Stimulated activated CD4-positive, alpha-beta T cell treated with anti-CD3 and anti-CD28 coated beads, Interleukin-1b, Interleukin-23, amount 100 ng/mL, for 1 hour (primary cell): ENCODE measurements at regions not wholly inside any gene's neighbourhood (a gene's known extent, or its start where the extent isn't known, plus 50 kb on each side); places are given as distances from the start of the nearest gene placed in this dataset.

ENCODE experiments used
- DNase-seq, 2 donors: peaks; one replicate each; pipeline ENCODE4 v3.0.0-alpha.2; 2020; ENCODE audit warnings: low read depth in 2 of 2

- DNase-seq = no peak
Measured at GRCh38 chr15:47402829-47403228, 314.5 kb upstream of the SEMA6D start.

- DNase-seq = no peak
Measured at GRCh38 chr15:47404877-47405276, 312.4 kb upstream of the SEMA6D start.

DNA sequence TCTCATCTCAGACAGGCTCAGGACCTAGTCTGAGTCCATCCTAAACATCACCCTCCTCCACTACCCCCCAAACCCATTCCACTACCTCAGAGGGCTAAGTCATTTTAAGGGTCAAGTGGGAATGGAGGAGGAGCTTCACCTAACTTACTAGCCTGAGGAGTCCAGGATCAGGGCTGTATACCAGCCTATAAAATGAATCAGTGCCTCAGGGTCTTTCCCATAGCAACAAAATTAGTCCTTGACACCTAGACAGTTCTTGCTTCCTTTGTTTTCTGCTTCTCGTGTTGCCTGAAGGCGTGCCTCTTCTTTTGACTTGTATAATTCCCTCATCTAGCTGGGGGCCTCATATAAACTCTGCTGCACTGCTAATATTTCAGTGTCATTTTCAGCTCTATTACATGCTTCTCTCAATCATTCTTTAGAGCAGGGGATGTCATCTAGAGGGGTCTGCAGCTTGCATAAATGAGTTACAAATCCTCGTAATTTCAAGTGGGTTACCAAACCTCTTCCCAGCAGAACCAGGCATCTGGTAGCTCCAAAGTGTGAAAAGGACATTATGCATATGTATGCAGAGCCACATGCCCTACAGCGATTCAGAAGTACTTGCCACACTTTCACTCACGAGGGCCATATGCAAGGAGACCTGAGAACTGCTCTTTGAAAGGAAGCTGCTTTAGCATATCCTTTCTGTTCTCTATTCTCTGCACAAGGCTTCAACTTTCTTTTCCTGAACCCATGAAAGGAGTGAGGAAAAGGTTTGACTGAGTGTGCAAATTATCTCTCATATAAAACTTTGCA, 311.7 kb upstream of the SEMA6D start:
- no peak for DNase-seq

DNA sequence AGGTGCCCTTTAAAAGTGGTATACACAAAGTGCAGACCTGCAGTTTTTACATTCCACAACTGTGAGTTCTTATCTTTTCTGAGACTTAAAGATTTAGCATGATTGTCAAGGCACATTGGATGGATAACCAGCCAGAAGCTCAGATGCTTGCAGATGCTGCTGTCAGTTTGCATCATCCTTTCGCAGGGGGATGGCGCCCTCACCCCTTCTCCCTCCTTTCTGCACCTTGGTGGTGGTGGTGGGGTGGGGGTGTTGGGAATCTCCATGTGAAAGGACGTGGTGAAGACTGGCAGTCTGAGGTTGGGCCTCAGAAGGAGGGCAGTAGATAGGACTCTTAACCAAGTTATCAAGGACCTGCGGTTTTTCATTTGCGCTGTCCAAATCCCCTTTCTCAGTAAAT, 309.6 kb upstream of the SEMA6D start:
- no peak for DNase-seq

DNA sequence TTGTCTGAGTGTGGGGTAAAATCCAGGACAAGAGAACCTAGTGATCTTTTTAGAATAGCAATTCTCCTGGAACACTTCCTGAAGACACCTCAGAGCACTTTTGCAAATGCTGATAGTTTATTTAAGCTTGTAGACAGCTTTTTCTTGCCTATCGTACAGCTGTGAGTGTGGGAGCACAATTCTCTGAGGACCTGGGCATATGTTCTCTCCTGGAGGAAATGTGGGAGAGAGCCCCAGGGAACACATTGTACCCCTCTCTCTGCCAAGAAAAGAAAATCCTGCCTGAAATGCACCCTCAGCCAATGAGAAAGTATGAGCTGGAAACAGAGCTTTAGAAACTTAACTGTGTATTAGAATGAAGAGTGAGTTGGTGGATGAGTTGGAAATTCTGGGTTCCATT, 308.3 kb upstream of the SEMA6D start:
- no peak for DNase-seq

DNA sequence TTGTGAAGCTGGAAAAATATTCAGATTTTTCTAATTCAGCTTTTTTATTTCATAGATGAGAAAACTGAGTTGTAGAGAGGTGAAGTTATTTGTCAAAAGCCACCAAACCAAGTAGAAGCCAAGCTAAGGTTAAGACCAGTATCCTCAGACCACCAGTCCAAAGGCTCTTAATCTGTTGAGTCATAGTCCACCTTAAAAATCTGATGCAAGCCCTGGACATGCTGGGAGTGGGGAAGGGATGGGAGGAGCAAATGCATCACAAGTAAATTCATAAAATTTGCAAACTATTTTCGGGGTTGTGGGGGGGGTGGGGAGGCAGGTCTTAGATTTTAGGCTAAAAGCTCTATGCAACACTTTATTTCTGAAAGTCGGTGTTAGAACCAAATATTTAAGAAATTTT, 307.7 kb upstream of the SEMA6D start:
- DNase-seq = no peak

DNA sequence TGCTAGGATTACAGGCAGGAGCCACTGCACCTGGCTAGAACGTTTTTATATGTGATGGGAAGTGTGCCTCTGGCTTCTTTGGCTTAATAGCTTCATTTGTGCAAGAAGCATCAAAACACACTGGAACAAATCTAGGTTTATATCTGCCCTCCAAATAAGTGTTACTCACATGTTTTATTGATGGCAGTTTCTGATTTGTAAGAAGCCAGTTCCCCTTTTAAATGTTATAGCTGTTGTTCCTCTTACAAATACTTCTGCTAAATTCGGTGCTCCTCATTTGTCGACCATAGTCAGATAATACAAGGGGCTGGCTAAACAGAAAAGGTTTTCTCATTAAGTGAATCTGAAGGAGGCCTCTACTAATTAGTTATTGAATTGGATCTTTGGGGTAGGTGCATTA, 307.1 kb upstream of the SEMA6D start:
- no peak for DNase-seq

GRCh38 chr15:47411733-47412132, 305.6 kb upstream of the SEMA6D start:
- DNase-seq = no peak

DNA sequence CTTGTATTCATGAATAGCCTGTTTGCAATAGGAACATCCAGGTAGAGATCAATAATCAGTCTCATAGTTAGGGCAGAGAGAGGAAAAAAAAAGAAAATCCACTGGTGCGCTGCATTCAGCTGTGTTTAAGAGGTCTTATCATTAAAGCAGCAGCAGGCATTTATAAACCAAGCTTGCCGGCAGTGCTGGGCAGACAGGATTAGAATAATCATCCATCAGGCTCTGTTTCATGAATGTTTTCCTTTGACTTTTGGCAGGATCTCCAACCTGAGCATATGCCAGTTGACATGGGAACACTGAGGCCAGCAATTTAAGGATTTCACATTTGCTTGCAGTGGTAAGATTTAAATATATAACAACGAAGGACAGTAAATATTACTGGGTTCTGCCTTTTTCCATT, 305.2 kb upstream of the SEMA6D start:
- DNase-seq = no peak

DNA sequence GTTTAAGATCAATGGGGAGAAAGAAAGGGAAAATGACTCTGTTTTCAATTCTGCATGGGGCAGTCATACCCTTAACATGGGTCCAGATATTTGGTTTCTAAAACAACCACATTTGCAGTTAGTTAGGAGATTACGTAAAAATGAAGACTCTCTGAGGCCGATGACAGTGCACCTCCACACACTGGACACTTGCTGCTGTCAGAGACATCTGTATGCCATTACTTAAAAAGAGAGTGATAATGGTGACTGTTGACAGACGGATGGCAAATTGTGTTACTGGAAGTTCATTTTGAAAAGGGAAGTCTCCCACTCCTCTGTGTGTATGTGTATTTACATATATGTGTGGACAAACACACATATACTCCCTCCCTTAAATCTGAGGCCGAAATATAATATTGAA, 304.5 kb upstream of the SEMA6D start:
- DNase-seq = no peak

DNA sequence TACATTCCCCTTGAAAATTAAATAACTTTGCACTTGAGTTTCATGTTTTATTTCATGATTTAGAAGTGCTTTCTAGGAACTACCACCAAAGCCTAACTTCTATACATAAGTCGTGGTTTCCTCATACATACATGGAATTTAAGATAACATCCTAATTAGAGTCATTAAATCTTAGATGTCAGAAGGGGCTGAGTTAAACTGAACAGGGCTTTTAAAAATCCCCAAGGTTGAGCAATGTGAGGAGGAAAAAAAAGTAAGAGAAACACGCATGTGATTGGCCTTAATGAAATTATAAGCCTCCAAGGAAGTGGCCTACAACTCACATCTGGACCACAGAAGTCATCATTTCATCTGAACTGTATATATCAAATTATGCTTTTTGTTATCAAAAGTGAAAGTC, 303.1 kb upstream of the SEMA6D start:
- DNase-seq = no peak

DNA sequence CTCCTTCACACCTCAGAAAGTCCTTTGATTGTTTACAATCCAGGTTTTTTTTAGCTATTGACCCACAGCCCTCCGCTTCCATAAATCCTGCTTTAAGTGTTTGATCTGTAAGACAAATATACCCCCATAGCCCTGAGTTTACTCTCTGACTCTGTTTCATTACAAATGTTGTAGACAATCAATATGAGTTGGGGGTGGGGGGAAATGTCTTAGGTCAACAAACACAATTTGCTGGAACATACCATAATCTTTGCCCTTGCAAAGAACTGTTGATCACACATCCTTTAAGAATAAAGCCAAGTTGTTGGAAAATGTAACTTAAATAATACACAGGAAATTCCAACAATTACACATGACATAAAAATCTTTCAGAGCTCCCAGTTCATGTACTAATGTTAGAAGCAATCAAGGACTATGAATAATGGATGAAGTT, 301.8 kb upstream of the SEMA6D start:
- DNase-seq = no peak

DNA sequence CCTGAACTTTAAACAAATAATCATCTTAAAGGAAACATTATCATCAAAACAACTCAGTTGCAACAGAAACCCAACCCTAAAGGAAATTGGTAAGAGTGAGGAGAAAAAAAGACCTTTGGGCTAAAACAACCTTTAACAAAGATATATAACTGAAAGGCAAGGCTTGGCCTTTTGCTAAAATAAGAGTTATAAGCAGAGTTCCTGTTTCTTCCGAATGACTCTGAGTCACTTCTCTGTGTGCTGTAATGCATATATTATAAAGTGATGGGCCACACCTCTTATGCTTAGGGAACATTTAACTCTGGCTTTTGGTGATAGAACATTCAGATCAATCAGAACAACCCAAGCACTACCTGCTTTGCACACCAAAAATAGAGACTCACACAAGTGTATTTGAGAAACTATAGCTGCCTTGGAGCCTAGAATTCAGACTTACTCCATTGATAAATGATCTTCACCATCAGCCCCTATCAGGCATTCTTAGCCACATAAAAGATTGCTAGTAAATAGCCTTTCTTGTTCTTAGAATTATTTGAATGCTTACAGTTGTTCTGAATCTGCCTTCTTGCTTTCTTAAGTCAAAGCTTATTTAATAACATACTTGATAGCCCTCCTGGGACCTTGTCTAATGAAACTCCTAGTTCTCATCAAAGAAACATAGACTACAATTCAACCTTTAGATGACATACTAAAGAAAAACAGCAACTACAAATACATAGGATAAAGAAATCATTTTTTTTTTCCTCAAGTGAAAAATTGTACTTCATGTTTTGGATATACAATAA, 294.2 kb upstream of the SEMA6D start:
- no peak for DNase-seq

DNA sequence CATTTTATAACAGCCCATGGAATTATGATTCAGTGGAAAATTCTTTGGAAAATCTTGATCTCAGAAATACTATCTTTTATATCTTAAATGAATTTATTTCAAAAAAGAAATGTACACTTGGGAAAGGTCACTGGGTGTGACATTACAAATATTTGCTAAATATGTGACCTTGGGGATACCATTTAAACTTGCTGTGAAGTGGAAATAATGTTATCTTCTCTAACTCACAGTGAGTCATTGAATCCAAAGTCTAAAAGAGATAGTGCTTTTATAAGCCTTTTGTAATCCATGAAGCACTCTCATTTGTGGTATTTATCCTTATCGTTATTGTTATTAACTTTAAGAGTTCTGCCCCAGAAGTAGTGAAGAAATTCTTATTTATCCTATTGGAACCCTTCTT, 289.8 kb upstream of the SEMA6D start:
- DNase-seq = no peak

- no peak for DNase-seq
Measured at GRCh38 chr15:47429376-47429775, 287.9 kb upstream of the SEMA6D start.

DNA sequence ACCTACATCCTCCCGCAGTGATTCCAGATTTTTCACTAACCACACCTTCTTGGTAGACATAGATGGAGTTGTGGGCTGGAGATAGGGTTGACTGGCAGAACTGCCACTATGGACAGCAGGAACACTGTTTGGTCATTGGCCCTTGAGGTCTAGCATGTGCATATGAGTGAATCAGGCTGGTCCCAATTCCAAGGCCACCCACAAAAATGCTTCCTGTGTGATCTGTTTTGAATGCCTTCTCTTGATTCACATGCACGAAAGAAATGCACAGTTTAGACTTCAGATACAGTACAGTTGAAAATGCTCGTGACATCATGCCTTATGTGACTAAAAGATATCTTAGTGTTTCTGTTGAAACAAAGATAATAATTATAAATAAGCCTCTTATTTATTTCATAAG, 285.8 kb upstream of the SEMA6D start:
- no peak for DNase-seq

GRCh38 chr15:47432826-47433225, 284.5 kb upstream of the SEMA6D start:
- no peak for DNase-seq

DNA sequence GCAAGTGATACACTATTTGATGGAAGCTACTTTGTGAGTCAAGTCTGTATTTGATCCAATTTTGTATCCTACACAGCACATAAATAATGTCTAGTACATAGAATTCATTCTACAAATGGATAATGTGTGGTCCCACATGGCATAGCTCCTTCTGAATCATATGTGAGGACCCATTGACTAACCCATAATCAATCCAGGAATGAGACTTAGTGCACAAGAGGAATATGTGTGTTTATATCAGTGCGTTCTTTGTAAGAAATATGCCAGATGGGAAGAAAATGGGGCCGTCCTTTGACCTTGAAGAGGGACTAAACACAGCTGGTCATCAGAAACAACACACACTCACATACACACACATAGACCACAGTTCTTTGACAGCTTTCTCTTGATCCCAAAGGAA, 282.7 kb upstream of the SEMA6D start:
- no peak for DNase-seq

DNA sequence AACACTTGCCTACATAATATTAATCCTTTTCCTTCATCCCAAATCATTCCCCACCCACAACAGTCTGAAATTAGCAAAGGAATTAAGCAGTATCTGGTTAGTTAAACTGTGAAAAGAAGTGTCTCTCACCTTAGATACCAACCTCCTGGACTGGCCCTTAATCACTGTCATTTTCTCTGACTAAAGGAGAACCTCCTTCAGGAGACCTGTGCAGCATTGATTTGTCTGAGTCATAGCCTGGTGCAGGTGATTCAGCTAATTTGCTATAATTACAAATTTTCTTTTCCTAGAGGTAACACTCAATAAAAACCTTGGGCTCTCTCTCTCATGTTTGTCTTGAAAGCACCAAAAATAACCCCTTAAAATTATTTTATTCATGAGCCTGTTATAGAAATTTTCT, 279.8 kb upstream of the SEMA6D start:
- no peak for DNase-seq

GRCh38 chr15:47439146-47440111, 277.9 kb upstream of the SEMA6D start:
- DNase-seq = no peak

- no peak for DNase-seq
Measured at GRCh38 chr15:47442371-47442770, 274.9 kb upstream of the SEMA6D start.

DNA sequence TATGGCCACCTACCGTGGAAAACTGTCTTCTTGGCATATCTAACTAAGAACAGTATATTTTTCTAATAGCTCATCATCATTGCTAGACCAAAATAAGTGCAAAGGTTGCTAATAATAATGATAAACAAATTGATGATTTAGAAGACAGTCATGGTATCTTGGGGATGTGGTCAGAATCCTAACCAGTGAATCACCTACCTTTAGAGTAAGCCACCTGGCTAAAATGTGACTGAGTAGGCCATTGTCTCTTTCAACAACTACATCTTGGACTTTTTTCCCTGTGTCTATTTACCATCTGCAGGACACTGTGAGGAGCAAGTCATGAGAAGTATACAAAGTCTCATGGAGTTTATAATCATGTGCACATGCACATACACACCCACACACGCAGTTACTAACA, 273.5 kb upstream of the SEMA6D start:
- no peak for DNase-seq
